DMS153 treated with DMSO at 0.1 percent for 48 hours (cell line): ENCODE measurements at regions not wholly inside any gene's neighbourhood (a gene's known extent, or its start where the extent isn't known, plus 50 kb on each side); places are given as distances from the start of the nearest gene placed in this dataset.
A peak's percentile ranks its signal among the peaks of the same experiment; 100 is the strongest.
"Not testable (repeated sequence)": the region's sequence is repeated elsewhere in the genome, so short reads cannot be mapped to it uniquely, and the experiment has no call there.

Source experiments
- DNase-seq: peaks from one replicate; lab custom pipeline; 2025; ENCODE audit not compliant: unreplicated experiment; lab: John Stamatoyannopoulos, UW

GRCh38 chr2:58515827-58516573, 274.9 kb upstream of the FANCL start:
- DNase-seq = no peak

DNA sequence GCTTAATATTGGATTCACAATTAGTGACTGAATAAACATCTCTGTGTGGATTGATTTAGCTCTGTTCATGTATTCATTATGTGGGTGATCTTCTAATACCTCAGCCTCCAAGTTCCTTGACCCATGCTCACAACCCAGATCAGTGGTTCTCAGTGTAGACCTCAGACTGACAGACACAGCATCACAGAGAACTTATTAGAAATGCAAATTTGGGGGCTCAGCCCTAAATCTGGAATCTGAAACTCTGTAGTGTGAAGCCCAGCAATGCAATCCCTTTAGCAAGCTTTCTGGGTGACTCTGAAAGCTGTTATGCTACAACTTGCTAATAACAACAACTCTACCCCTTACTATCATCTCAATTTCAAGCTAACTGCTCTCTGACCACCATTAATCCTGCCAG, 273.1 kb upstream of the FANCL start:
- no peak for DNase-seq

- no peak for DNase-seq
These were observed 271.8 kb upstream of the FANCL start for GRCh38 chr2:58512878-58513277.

GRCh38 chr2:58508006-58508405, 266.9 kb upstream of the FANCL start:
- DNase-seq = no peak

DNA sequence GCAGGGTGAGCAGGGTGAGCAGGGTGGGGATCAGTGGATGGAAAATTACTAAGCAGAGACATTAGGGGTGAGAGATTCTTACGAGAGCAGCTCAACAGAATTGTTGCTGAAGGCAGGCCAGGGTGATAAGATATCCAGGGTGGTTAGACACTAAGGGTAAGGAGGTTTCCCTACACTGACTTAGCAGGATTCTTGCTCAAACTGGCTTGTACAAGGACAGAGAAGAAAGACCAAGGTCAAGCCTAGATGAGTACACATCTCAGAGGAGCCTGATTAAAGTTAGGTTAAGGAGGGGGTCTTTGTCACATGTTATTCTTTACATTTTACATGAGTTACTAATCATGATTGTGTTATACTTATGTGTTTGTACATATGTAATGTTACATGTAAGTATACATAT, 262.8 kb upstream of the FANCL start:
- no peak for DNase-seq

DNA sequence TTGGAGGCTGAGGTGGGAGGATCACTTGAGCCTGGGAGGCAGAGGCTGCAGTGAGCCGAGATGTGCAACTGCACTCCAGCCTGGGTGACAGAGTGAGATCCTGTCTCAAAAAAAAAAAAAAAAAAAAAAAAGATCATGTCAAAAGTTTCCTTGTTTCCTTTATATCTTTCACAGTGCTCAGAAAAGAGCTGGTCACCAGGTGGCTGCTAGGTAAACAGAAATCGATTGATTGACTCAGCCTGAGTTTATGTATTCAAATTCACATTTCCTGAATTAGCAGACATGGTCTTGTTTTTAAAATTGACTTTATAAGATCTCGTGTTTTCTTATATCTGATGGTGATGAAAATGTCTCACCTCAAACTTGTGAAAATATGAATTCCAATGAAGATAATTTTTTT, 261.8 kb upstream of the FANCL start:
- no peak for DNase-seq

GRCh38 chr2:58501371-58502160, 260.4 kb upstream of the FANCL start:
- DNase-seq = no peak

GRCh38 chr2:58497168-58497567, 256.0 kb upstream of the FANCL start:
- no peak for DNase-seq

DNA sequence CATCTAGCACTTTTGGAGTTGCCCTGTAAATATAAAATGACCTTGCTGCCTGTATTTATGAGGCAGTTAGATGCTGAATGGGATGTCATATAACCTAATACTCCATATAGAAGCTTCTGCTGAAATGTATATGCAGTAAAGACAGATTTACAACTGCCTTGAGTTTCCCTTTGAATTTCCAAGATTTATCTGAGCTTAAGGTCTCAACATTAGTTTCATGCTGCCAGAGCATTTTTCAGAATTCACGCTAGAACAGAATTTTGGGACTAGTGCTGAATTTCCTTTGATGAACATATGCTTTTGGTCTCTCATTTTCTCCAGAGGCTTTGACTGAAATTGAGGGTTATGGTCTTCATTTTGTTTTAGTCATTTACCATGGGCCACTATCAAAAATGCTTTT, 254.7 kb upstream of the FANCL start:
- no peak for DNase-seq

- no peak for DNase-seq
These were observed 253.0 kb upstream of the FANCL start for GRCh38 chr2:58494071-58494501.

- no peak for DNase-seq
These were observed 243.5 kb upstream of the FANCL start for GRCh38 chr2:58484629-58485028.

DNA sequence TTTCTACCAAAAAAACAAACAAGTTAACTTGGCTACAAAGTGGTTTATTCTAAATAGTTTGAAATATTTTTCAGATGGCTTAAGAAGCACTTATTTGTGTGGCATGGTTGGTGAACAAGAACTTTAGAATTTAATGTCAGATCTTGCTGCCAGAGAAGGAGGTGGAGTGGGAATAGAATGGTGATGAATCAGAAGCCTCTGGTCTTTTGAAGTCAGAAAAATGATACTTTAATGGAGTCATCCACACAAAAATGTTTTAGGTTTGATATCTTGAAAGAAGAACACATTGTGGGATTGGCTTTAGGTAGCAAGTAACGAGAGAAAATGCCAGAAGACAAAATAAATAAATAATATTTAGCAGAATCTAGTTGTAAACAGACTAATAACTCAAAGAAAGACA, 243.1 kb upstream of the FANCL start:
- no peak for DNase-seq

DNA sequence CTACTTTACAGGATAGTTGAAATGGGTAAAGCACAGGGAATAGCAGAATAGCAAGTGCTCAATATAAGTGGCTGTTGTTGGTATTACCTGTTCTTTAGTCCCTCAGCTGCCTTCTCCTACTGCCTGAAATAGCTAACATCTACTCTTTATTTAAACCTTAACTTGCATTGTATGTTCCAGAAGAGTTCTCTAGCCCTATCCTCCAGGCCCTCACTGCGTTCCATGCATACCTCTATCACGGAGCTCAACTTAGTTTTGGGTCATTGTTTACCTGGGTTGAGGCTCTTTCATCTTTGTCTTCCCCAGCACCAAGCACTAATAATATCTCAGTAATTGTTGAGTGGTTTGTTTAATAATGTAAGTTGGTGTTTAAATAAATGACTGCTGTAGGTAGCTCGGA, 242.2 kb upstream of the FANCL start:
- no peak for DNase-seq

DNA sequence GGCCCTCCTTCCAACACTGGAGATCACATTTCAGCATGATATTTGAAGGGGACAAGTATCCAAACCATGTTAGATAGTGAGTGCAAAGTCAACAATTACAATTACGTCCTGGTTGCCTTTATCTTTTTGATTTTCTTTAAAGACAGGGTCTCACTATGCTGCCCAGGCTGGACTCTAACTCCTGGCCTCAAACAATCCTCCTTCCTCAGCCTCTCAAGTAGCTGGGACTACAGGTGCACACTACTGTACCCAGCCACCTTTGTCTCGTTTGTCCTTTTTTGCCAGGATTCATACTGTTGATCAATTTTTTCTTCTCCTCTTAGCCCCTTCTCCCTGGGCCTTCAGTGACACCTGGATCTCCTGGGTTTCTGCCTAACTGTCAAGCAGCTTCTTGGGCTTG, 240.5 kb upstream of the FANCL start:
- DNase-seq = no peak

DNA sequence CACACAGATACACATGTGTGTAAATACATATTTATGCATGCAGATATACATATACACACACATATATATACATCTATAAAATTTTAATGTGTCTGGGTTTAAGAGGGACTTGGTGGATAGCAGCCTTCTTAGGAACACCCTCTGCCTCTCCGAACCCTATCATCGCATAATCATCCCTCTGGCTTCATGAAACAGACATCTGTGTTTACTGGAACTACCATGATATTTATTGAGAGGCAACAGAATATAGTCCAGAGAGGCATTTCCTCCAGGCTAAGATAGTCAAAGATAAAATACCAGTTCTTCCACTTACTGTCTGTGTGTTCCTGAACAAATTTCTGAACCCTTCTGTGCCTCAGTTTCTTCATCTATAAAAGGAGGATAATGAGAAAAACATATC, 239.0 kb upstream of the FANCL start:
- DNase-seq = no peak

DNA sequence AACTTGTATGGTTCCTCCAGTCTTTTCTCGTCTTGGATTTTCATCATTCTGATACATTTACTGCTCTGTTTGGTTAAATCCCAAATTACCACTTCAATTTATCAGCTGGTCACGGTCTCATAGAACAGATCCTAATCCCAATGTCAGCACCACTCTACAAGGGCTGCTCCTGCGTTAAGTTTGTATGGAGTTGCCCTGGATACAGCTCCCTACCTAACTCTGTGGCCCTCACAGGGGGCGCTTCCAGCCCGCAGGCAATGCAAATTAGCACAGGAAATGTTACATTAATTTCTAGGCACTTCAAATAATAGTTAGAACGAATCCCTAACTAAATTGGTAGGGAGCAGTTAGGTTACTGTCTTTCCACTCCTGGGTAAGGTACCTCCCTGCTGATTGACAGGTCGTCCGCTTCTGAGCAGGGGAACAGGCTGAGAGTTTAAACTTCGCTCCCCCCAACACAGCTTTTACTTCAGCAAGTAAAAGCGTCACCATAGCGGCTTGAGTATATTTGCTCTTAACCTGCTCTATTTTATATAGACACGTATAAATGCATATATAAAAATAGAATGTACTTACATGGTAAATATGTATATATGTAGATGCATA, 238.5 kb upstream of the FANCL start:
- DNase-seq = peak; percentile 17

GRCh38 chr2:58476556-58476955, 235.4 kb upstream of the FANCL start:
- DNase-seq = no peak

GRCh38 chr2:58475756-58476155, 234.6 kb upstream of the FANCL start:
- DNase-seq = no peak

DNA sequence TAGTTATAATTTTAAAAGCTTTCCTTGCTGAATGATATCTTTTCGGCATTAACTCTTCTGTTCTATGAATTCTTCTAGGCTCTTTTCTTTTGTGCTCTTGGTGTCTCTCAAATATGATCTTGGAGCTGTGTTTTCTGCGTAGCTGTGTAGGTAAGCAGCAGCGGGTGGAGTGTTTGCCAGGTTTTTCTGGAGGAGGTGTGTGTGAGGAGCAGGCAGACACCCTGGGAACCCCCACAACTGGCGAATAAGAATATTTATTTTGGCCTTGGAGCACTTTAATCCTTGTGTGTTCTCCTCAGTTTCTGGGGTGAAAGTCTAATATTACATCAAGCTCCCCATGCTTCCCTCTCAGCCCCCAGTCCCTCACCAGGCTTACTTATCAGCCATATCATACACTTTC, 232.0 kb upstream of the FANCL start:
- DNase-seq = no peak

GRCh38 chr2:58466804-58467203, 225.7 kb upstream of the FANCL start:
- no peak for DNase-seq

- not testable (repeated sequence) for DNase-seq
These were observed 224.9 kb upstream of the FANCL start for GRCh38 chr2:58466021-58466420.

DNA sequence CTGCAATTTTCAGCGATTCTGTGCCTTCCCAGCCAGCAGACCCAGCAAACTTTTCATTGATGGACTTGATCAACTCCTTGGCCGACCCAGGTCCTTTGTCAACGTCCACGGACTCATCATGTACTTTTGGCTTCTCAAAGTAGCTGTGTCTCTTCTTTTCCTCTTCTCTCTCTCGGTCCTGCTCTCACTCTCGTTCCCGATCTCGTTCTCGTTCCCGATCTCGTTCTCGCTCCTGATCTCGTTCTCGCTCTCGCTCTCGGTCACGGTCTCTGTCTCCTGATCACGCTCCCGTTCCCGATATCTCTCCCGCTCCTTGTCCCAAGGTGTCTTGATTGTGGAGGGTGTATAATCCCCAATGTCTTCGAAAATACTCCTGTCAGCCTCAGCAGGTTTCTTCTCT, 219.5 kb upstream of the FANCL start:
- DNase-seq = no peak
